Esophagus squamous epithelium (tissue), 5 donors: ENCODE measurements at regions not wholly inside any gene's neighbourhood (a gene's known extent, or its start where the extent isn't known, plus 50 kb on each side); places are given as distances from the start of the nearest gene placed in this dataset.

Experiments
- DNase-seq: peaks from one replicate; lab custom pipeline; 2025; lab: John Stamatoyannopoulos, UW
- H3K27ac ChIP-seq, 4 donors: fragments of 200-600 bp; sonication (generic); one replicate each; pipeline ENCODE4 v1.5.1; 2016 to 2019; ENCODE audit warnings: mild to moderate bottlenecking in 1 of 4
- H3K27me3 ChIP-seq, 4 donors: fragments of 200-600 bp; sonication (generic); 1 replicate in 3 of 4; 2 replicates in 1 of 4; pipeline versions ENCODE4 v1.5.1 to v1.6.0; 2017 to 2021; ENCODE audit warnings: antibody characterized with exemption in 1 of 4
- H3K36me3 ChIP-seq, 3 donors: fragments of 200-600 bp; sonication (generic); one replicate each; pipeline ENCODE4 v1.5.1; 2016 to 2019
- H3K4me1 ChIP-seq, 3 donors: fragments of 200-600 bp; sonication (generic); one replicate each; pipeline ENCODE4 v1.5.1; 2017 to 2019
- H3K4me3 ChIP-seq, 4 donors: fragments of 200-600 bp; sonication (generic); 1 replicate in 3 of 4; 2 replicates in 1 of 4; pipeline ENCODE4 v1.5.1; 2016 to 2019; ENCODE audit warnings: mild to moderate bottlenecking in 2 of 4, moderate library complexity in 1 of 4
- H3K9me3 ChIP-seq, 3 donors: fragments of 200-600 bp; sonication (generic); one replicate each; pipeline ENCODE4 v1.5.1; 2016 to 2019
- CTCF ChIP-seq, 6 experiments: fragments of 450-650 bp in 4 of 6; fragments of 200-600 bp in 2 of 6; sonication (generic) in 2 of 6; IDR thresholded peaks; one replicate each; pipeline ENCODE4 v1.5.1; 2016 to 2019; ENCODE audit warnings: antibody characterized with exemption in 6 of 6, mild to moderate bottlenecking in 4 of 6, moderate library complexity in 4 of 6
- POLR2A ChIP-seq, 4 donors: fragments of 450-650 bp; IDR thresholded peaks; one replicate each; pipeline ENCODE4 v1.6.1; 2017; ENCODE audit warnings: antibody characterized with exemption in 4 of 4, mild to moderate bottlenecking in 4 of 4, moderate library complexity in 3 of 4
- WGBS, 2 donors: methylation state at CpG; one replicate each; pipeline ENCODE4 v1.1.5; 2018; 5-methylcytosine and 5-hydroxymethylcytosine counted together
- intact Hi-C: fragments of 100-400 bp; cut with DNase I; formaldehyde crosslinking; loops from one replicate; pipeline ENCODE4 v1.15.0; 2022
- donor health status: DM: yes; HTN: yes; CAD: no.

DNA sequence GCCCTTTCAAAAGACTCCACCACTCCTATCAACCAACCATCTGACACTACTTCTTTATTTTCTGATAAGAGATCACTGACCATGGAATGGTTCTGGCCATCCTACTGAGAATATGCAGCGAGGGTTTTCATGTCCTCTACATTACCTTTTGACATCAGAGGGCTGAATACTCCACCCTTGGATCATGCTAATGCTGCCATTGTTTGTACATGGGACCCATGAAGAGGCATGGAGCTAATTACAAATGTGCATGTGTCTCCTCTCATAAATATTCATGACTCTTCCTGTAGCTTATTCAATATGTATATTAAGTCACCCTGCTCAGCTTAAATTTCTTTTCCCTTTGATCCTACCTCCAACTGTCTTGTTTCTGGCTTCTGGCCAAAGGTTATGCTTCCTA, 1065.8 kb upstream of the GHITM start:
- peaks cover 0 to 4% (median 0%) of the 10 kb centered on the region in 3 donors for H3K4me1 ChIP-seq
- WGBS, 2 donors, result 65 to 69% methylated on average over 1 of the region's 1 CpG
- intact Hi-C loops, result no loop called here
- H3K9me3 ChIP-seq, result no peaks in the 10 kb centered on the region
- H3K27me3 ChIP-seq, result no peaks in the 10 kb centered on the region
- DNase-seq, result no peak
- H3K36me3 ChIP-seq, result no peaks in the 10 kb centered on the region
- no peak overlapping the region for H3K4me3 ChIP-seq
- TF ChIP-seq POLR2A (IDR thresholded peaks at IDR 0.05) (no peak), CTCF (IDR thresholded peaks at IDR 0.05) (no peak)
- H3K27ac ChIP-seq, result no peak overlapping the region

GRCh38 chr10:83075016-83075814, 1064.1 kb upstream of the GHITM start:
- Histone ChIP-seq H3K9me3 (no peaks in the 10 kb centered on the region), H3K36me3 (no peaks in the 10 kb centered on the region), H3K4me3 (no peak overlapping the region), H3K27me3 (peaks cover 0 to 13% (median 0%) of the 10 kb centered on the region in 4 donors), H3K27ac (no peak overlapping the region), H3K4me1 (peaks cover 0 to 7% (median 0%) of the 10 kb centered on the region in 3 donors)
- DNase-seq, result no peak
- TF ChIP-seq CTCF (IDR thresholded peaks at IDR 0.05) (no peak), POLR2A (IDR thresholded peaks at IDR 0.05) (no peak)
- intact Hi-C loops, result no loop called here
- WGBS, 2 donors, result 53 to 80% methylated on average over 4 of the region's 4 CpGs

DNA sequence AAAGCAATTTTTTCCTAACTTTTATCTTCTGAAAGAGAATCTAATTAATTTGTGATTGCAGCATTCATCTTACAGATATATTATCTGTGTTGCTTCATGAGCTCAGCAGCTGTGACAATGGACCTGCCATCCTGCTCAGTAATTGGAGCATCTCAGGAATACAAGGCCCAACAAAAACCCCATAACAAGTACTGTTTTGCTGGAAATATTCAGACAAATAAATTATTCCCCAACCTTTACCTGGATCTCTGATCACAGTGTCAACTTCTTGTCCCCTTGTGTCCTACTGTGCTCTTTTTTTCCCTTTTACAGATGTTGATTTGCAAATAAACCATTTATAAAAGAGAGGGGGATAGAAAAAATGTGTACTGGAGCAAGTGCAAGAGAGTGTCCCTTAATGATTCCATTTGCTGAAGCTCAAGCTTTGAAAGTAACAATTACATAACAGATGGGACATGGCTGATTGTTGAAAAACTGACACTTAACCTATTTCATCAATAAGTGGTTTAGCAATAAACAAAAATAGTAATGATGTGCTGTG, 1063.4 kb upstream of the GHITM start:
- intact Hi-C loops, result no loop called here
- no peak overlapping the region for H3K4me3 ChIP-seq
- H3K27ac ChIP-seq, result no peak overlapping the region
- DNase-seq, result no peak
- H3K9me3 ChIP-seq, result no peaks in the 10 kb centered on the region
- H3K27me3 ChIP-seq, result peaks cover 0 to 13% (median 0%) of the 10 kb centered on the region in 4 donors
- no peaks in the 10 kb centered on the region for H3K36me3 ChIP-seq
- TF ChIP-seq POLR2A (IDR thresholded peaks at IDR 0.05) (no peak), CTCF (IDR thresholded peaks at IDR 0.05) (no peak)
- H3K4me1 ChIP-seq, result peaks cover 0 to 7% (median 0%) of the 10 kb centered on the region in 3 donors

DNA sequence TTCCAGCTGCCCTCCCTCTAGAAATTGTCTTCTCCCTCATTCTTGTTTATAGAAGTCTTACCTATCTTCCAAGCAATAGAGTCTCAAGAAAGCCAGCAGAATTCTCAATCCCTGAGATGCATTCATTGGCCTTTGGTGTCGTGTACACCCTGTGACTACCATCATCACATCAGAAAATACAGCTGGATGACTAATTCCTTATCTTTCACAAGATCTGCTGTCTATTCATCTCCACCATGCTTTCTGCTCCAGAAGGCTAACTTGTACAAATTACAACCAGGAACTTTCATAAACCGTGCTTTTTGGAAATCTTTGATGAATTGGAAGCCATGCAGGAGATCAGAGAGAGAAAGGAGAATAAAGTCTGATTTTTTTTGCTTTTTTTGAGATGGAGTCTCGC, 1062.9 kb upstream of the GHITM start:
- Histone ChIP-seq H3K27ac (no peak overlapping the region), H3K4me3 (no peak overlapping the region), H3K9me3 (no peaks in the 10 kb centered on the region), H3K4me1 (peaks cover 0 to 7% (median 0%) of the 10 kb centered on the region in 3 donors), H3K27me3 (peaks cover 0 to 13% (median 0%) of the 10 kb centered on the region in 4 donors), H3K36me3 (no peaks in the 10 kb centered on the region)
- 81 to 85% methylated on average over 3 of the region's 3 CpGs for WGBS, 2 donors
- intact Hi-C loops, result no loop called here
- no peak for DNase-seq
- TF ChIP-seq POLR2A (IDR thresholded peaks at IDR 0.05) (no peak), CTCF (IDR thresholded peaks at IDR 0.05) (no peak)

DNA sequence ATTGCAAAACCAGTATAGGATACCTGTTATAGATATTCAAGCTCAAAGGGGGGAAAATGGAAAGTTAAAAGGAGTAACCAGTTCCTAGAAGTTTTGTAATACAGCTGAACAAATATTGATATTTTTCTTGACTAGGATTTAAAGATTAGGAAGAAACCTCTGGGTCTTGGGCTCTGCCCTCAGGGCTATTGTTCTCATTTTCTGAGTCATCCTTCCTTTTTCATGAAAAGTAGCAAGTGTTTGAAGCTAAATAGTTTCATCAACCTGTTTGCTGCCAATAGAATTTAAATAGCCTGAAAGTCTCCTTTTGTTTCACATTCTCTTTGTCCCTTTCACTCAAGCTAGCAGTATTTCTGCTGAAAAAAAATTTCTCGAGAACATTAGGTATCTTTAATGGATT, 1061.1 kb upstream of the GHITM start:
- H3K9me3 ChIP-seq, result no peaks in the 10 kb centered on the region
- intact Hi-C loops, result no loop called here
- DNase-seq, result no peak
- 31 to 35% methylated on average over 1 of the region's 1 CpG for WGBS, 2 donors
- TF ChIP-seq POLR2A (IDR thresholded peaks at IDR 0.05), result no peak
- TF ChIP-seq CTCF (IDR thresholded peaks at IDR 0.05), result no peak
- H3K36me3 ChIP-seq, result no peaks in the 10 kb centered on the region
- H3K27me3 ChIP-seq, result peaks cover 0 to 13% (median 0%) of the 10 kb centered on the region in 4 donors
- no peak overlapping the region for H3K27ac ChIP-seq
- H3K4me3 ChIP-seq, result no peak overlapping the region
- H3K4me1 ChIP-seq, result peaks cover 0 to 7% (median 0%) of the 10 kb centered on the region in 3 donors
